ENCODE measurements at regions not wholly inside any gene's neighbourhood (a gene's known extent, or its start where the extent isn't known, plus 50 kb on each side); places are given as distances from the start of the nearest gene placed in this dataset.

GRCh38 chr7:81004098-81004497 is 85.2 kb upstream of the SEMA3C start:
- BruUV-seq (replicated peaks) = no TSS peak
- H3K9me3 ChIP-seq (replicated peaks; ENCODE audit: control insufficient read depth, insufficient read depth, low read length) = no peaks in the 10 kb centered on the region
- no peak overlapping the region for H3K27ac ChIP-seq (ENCODE audit: insufficient read depth, low read depth, low read length)
- no peaks in the 10 kb centered on the region for H3K4me1 ChIP-seq (ENCODE audit: control insufficient read depth, extremely low read depth, insufficient read depth, low read length)
- intact Hi-C loops (cut with micrococcal nuclease) (no loop called here), dilution Hi-C loops (cut with MboI; ENCODE audit: extremely low pct_ligation_motif_present, low sequenced_read_pairs) (no loop called here)
- H3K36me3 ChIP-seq (ENCODE audit: control insufficient read depth in 2 of 2, extremely low read depth in 1 of 2, insufficient read depth in 2 of 2, low read length in 2 of 2) = no peaks in the 10 kb centered on the region
- DNase-seq (ENCODE audit: low read depth, low spot score) = no peak
- H2AFZ ChIP-seq (ENCODE audit: low read depth, low read length) = no peak overlapping the region
- H3K9ac ChIP-seq (replicated peaks; ENCODE audit: extremely low read depth, insufficient read depth, low read length) = no peak overlapping the region
- H3K4me2 ChIP-seq (ENCODE audit: insufficient read depth, low read length) = no peak overlapping the region
- no peaks in the 10 kb centered on the region for H3K79me2 ChIP-seq (ENCODE audit: control insufficient read depth, insufficient read depth, low read length)
- no peaks in the 10 kb centered on the region for H3K9me1 ChIP-seq (replicated peaks; ENCODE audit: control insufficient read depth, extremely low read depth, insufficient read depth, low read length)
- POLR2A ChIA-PET = no interaction called here
- TF ChIP-seq MYC (IDR thresholded peaks at IDR 0.05; ENCODE audit: low read depth, low read length) (no peak), JUN (IDR thresholded peaks at IDR 0.05; ENCODE audit: borderline replicate concordance, insufficient read depth, insufficient read length, low read depth) (no peak), GATA2 (IDR thresholded peaks at IDR 0.05; ENCODE audit: insufficient read depth, insufficient read length, low read depth, low read length) (no peak), POLR2A (IDR thresholded peaks at IDR 0.05; ENCODE audit: low read depth, low read length) (no peak), POLR2AphosphoS5 (IDR thresholded peaks at IDR 0.05; ENCODE audit: insufficient read depth, low read depth, low read length) (no peak), CTCF (IDR thresholded peaks at IDR 0.05; ENCODE audit: extremely low read depth in 1 of 2, insufficient read depth in 1 of 2, low read depth in 1 of 2, low read length in 2 of 2) (no peak), EZH2 (IDR thresholded peaks at IDR 0.05; ENCODE audit: borderline replicate concordance, low read depth, low read length, severe bottlenecking) (no peak), MAX (IDR thresholded peaks at IDR 0.05; ENCODE audit: insufficient read depth, insufficient read length) (no peak), FOS (IDR thresholded peaks at IDR 0.05; ENCODE audit: borderline replicate concordance, insufficient read depth, low read length) (no peak)
- H3K4me3 ChIP-seq (replicated peaks in 1 of 3; ENCODE audit: insufficient read depth in 1 of 3, low read depth in 1 of 3, low read length in 3 of 3) = no peak overlapping the region
- CTCF ChIA-PET = interaction anchor here (0.7 to 1.5 kb wide), 2 partner anchors 17 to 19 kb away, joined by 3 to 4 read pairs; no protein-coding TSS in a partner anchor
- no peaks in the 10 kb centered on the region for H4K20me1 ChIP-seq (replicated peaks; ENCODE audit: control insufficient read depth, extremely low read depth, insufficient read depth, low read length)
- no peak for FAIRE-seq
- H3K27me3 ChIP-seq (ENCODE audit: control insufficient read depth in 2 of 2, insufficient read depth in 2 of 2, low read length in 2 of 2) = peaks cover 0 to 1% of the 10 kb centered on the region in 2 experiments
